ENCODE measurements at regions not wholly inside any gene's neighbourhood (a gene's known extent, or its start where the extent isn't known, plus 50 kb on each side); places are given as distances from the start of the nearest gene placed in this dataset.

DNA sequence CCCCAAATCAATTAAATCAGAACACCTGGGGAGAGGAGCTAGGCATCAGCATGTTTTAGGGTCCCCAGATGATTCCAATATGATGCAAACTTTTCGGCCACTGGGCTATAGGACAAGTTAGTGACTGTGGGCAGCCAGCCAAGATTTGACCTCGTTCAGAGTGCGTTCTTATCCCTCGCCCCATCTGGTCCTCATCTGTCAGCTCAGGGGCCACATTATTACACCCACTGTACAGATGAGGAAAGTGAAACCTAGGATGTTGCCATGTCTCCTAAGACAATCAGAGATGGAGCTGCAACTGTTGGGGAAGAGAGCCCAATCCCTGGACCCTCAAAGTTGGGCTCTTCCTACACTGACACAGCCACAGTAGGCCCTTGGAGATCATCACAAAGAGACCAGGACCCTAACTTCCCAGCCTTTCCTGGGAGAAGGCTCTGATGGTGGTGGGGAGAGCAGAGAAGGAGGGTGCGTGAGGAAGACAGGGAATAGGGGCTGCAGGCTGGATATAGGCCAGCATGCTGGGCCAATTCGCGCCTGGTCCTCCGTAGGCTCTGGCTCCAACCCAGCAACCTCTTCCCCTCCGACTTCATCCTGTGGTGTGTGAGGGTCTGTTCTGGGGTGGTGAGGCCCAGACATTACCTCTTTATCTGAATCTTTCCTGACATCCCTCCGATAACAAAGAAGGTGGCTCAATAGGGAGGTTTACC lies 109.4 kb upstream of the ZMIZ1 start:
- DNase-seq, result no peak

DNA sequence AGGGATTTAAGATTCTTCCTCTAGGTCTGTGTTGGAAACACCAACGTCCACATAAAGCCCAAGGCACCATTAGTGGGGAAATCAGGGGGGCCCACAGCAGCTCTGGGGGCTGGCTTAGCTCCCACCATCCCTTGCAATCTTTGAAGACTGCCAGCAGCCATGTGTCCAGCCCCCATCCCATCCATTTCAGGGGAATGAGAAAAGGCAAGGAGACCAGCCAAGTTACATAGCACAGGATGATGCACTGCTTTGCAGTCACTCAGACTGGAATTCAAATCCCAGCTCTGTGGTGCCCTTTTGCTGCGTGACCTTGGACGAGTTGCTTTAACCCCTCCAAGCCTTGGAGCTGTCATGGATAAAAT lies 108.9 kb upstream of the ZMIZ1 start:
- DNase-seq, result no peak

DNA sequence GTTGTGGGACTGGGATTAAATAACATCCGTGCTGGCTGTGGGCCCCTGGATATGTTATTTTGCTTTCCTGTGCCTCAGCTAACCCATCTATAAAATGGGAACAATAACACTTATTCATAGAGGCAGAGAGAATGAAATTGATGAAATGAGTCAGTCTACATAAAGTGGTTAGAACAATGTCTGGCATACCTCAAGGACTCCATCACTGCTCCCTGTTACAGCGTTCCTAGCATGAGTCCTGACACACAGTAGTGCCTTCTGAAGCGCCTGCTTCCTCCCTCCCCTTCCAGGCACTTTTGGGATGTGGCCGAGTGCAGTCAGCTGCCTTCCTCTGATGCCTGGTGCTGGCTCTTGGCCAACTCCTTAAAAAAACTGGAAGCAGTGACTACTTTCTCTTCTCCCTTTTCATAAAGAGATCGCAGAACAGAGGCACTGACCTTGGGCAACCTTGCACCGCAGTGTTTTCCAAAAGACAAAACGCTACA lies 108.4 kb upstream of the ZMIZ1 start:
- DNase-seq, result no peak

GRCh38 chr10:78961760-78962159 lies 107.0 kb upstream of the ZMIZ1 start:
- no peak for DNase-seq

DNA sequence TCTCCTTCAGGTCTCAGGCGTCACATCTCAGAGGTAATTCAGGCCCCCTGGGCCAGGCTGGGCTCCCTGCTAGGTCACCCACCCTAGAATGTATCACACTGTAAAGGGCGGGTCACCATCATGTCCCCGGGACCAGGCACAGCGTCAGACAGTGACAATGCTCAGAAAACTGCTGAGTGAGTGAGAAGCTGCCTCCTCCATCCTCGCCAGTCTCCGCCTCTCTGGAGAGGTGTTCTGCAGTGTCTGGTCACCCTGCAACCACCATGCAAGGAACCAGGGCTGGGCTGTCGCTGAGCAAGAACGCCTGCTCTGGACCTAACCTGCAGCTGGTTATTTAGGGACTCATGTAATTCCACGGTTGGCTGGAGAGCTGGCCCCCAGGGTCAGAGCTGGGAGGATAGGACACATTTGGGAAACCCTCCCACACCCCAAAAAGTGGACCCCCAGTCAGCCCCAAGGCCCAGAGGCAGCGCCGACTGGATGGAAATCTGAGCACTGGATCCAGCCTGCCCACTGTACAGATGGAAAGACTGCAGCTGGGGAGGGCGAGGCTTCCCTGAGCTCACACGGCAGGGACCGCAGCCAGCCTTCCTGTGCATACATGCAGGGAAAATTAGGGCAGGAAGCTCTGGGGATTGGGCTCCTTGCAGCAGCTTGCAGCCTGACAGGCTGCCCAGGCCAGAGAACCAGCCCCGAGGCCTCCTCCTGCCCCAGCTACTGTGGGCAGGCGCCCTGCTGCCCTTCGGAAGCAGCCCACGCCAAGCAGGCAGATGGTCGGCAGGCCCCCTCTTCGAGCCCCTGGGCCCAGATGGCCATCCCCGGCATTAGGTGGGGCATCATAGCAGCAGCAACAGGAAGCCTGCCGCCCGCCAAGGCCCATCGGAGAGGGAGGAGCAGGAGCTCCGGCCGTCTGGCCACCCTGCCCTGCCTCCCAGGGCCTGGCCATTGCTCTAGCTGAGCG lies 105.4 kb upstream of the ZMIZ1 start:
- DNase-seq, result no peak

DNA sequence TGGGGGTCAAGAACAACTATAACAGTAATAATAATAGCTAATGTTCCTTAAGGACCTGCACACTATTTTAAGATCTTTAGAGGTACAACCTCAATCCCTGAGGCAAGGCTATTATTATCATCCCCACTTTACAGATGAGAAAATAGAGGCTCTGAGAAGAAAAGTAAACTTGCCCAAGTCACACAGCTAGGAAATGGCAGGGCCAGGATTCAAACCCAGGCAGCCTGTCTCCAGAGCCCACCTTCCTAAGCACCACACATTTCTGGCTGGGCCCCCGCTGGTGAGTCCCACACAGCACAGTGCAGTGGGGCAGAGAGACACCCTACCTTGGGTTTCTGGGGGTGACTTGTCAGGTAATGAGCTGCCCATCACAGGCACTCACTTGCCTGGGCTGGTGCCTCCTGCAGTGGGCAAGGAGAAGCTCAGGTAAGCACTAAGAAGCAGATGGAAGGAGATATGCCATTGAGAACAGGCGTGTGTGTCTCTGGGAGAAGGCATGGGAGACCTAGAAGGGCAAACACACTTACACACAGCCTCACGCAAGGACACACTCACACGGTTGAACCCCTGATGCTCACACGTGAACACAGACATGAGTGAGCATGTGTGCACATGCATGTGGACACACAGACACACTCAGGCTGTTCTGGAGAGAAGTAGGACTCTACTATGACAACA lies 104.4 kb upstream of the ZMIZ1 start:
- no peak for DNase-seq

GRCh38 chr10:78964952-78965633 lies 103.7 kb upstream of the ZMIZ1 start:
- DNase-seq, result no peak

- DNase-seq, result no peak
These were observed 102.5 kb upstream of the ZMIZ1 start for GRCh38 chr10:78966182-78966787.

GRCh38 chr10:78966844-78967488 lies 101.8 kb upstream of the ZMIZ1 start:
- no peak for DNase-seq

DNA sequence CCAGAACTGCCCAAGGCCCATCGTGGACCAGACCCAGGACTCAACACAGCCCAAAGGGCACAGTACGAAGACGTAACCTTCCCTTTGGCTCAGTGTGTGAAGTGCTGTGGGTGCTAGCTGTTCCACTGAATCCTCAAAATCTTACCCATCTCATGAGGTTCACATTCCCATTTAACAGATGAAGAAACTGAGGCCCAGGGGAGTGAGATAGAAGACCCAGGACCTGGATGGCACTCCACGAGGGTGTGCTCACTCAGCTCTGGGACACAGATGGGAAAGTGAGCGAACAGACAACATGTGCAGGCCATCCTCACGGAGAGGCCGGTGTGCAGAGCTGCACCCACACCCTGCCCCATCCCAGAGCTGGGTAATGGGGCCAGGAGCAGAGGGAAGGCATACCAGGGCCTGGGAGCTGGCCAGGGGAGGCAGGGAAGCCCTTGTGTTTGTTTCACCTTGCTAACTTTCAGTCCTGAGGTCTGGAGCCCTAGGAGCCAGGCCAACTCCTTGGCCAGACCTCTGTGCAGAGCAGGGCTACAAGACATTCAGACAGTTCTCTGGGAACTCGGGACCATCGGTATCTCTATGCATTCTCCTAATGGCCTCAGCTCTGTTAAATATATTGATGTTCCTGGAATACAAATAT lies 100.3 kb upstream of the ZMIZ1 start:
- no peak for DNase-seq

DNA sequence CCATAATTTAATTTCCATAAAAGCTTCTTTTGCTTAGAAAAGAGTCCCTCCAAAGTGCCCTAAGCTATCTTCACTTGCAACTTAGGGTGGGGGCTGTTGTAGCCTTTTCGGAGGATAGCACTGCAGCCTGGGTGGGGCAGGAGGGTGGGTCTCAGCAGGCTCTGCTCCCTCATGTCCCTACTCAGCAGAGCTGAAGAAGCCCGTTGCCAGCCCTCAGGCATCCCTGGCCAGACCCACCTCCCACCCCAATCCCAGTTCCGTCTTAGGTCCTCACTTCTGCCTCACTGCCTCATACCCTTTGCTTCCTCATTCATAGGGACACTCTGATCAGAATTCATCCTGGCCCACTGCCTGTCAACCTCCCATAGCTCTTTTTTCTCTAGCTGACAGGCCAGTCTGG lies 99.8 kb upstream of the ZMIZ1 start:
- no peak for DNase-seq

DNA sequence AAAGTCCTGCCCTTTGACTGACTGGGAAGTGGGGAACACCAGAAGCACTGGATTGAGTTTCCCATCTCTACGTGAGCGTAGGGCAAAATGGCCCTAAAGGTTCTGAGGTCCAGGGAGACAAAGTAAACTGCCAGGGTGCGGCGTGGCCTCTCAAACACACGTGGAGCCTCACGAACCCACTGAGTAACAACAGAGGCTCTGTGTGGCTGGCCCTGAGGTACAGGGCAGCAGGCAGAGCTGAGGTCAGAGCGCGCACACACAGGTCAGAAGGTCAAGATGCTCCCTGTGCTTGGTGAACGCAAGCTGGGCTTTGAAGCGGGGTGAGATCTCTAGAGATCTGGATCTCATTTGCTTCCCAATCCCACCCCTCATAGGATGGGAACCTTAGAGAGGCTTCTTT lies 99.0 kb upstream of the ZMIZ1 start:
- no peak for DNase-seq

- DNase-seq, result no peak
These were observed 98.5 kb upstream of the ZMIZ1 start for GRCh38 chr10:78970261-78970660.

DNA sequence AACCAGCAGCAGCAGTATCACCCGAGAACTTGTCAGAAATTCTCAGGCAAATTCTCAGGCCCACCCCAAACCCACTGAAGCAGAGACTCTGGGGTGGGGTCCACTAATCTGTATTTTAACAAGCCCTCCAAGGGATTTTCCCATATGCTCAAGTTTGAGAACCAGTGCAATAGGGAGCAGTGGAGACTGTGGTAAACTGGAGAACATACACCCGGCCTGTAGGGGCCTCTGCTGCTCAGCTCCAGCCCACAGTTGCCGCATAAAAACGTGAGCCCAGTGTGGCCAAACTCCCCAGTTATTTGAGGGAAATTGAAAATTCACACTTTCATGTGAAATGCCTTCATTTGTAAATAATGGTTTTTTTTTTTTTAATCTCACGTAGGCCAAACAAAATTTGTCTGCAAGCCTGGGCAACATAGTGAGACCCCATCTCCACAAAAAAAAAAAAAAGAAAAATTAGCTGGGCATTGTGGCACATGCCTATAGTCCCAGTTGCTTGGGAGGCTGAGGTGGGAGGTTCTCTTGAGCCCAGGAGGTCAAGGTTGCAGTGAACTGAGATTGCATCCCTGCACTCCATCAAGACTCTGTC lies 97.6 kb upstream of the ZMIZ1 start:
- DNase-seq, result no peak

DNA sequence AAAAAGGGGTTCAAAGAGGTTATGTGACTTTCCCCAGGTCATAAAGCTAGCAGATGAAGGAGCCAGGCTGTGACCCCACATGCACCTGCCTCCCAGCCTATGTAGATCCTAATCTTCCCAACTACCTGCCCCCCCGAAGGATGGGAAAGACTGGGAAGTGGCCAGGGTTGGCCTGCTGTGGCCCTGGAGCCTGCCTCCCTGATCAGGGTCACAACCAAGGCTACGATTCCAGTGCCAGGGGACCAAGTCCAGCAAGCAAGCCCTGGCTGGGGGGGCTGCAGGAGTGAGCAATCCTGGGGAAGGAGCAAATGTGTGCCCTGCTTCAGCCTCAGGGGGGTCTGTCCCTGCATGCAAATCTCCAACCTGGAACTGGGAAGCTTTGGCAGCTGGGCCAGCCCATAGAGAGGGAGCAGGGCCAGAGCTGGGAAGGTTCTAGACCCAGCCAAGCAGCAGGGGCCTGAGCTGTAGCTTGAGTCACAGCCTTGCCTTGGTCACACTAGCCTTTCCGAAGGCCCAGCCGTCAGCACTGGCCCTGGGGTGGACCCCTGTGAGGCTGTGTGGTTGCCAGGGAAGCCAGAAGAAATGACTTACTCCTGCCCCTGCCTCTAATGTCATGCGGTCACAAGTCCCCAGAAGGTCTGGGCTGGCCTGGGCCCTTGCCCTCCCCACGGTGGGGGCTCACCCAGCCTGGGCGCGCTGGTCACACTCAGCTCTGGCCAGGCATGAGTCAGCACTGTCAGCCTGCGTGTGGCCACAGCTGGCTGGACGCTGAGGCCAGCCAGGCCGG lies 96.4 kb upstream of the ZMIZ1 start:
- no peak for DNase-seq

- DNase-seq, result peak; percentile 76
These were observed 95.5 kb upstream of the ZMIZ1 start for GRCh38 chr10:78972947-78973900.

- peak; percentile 87 for DNase-seq
These were observed 94.7 kb upstream of the ZMIZ1 start for GRCh38 chr10:78973901-78974616.

DNA sequence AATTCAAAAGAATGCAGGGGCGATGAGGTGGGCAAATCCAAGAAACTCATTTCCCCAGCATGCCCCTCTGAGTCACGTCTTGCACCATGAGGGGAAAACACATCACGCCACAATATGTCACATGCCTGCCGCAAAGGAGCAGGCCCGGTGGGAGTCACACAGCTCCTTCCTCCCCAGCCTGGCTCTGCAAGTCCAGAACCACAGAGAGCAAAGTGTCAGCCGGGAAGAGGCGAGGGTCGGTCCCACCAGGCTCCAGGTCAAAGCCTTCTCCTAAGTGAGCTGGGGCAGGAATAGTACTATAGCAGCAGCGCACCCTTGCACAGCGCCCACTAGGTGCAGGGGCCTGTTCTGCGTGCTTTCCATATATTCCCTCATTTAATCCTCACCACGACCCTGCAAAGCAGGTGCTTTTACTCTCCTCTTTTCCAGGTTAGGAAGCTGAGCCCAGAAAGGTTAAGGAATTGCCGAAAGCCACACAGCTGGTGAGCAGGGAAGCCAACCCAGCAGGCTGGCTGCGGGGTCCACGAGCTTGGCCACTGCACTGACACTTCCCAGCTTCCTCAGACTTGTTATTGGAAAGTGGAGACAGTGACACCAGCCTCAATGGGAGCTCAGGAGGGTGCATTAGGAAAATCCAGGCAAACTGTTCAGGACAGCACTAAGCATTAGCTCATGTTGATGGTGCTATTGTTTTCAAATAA lies 94.0 kb upstream of the ZMIZ1 start:
- no peak for DNase-seq
